Suprapubic skin (tissue), 4 donors: ENCODE measurements at regions not wholly inside any gene's neighbourhood (a gene's known extent, or its start where the extent isn't known, plus 50 kb on each side); places are given as distances from the start of the nearest gene placed in this dataset.

Experiments used
- DNase-seq, 2 donors: peaks; one replicate each; pipeline ENCODE4 v3.0.0-alpha.2; 2019; ENCODE audit warnings: low spot score in 2 of 2
- H3K27ac ChIP-seq: fragments of 200-600 bp; sonication (generic); one replicate; pipeline ENCODE4 v1.5.1; 2019
- H3K27me3 ChIP-seq: fragments of 200-600 bp; sonication (generic); one replicate; pipeline ENCODE4 v1.5.1; 2019
- H3K36me3 ChIP-seq: fragments of 200-600 bp; sonication (generic); one replicate; pipeline ENCODE4 v1.5.1; 2019
- H3K4me1 ChIP-seq: fragments of 200-600 bp; sonication (generic); one replicate; pipeline ENCODE4 v1.5.1; 2019
- H3K4me3 ChIP-seq: fragments of 200-600 bp; sonication (generic); one replicate; pipeline ENCODE4 v1.5.1; 2019; ENCODE audit warnings: mild to moderate bottlenecking
- H3K9me3 ChIP-seq: fragments of 200-600 bp; sonication (generic); one replicate; pipeline ENCODE4 v1.5.1; 2019
- EP300 ChIP-seq: sonication (generic); formaldehyde crosslinking; IDR thresholded peaks from one replicate; pipeline ENCODE4 v1.6.1; 2017; ENCODE audit warnings: antibody characterized with exemption
- POLR2A ChIP-seq, 2 donors: fragments of 450-650 bp; IDR thresholded peaks; one replicate each; pipeline ENCODE4 v1.6.1; 2017; ENCODE audit warnings: antibody characterized with exemption in 2 of 2, mild to moderate bottlenecking in 2 of 2, moderate library complexity in 2 of 2
- POLR2AphosphoS5 ChIP-seq, 3 donors: sonication (generic); formaldehyde crosslinking; IDR thresholded peaks; one replicate each; pipeline ENCODE4 v1.6.1; 2017; ENCODE audit warnings: antibody characterized with exemption in 3 of 3
- WGBS: methylation state at CpG from one replicate; pipeline ENCODE4 v1.1.5; 2018; 5-methylcytosine and 5-hydroxymethylcytosine counted together
- TF ChIP-seq, protein P1 (sequence below), 2 donors: fragments of 200-600 bp in 1 of 2; fragments of 450-650 bp in 1 of 2; sonication (generic) in 1 of 2; IDR thresholded peaks; one replicate each; pipeline ENCODE4 v1.5.1; 2016 to 2019; ENCODE audit warnings: antibody characterized with exemption in 2 of 2, mild to moderate bottlenecking in 1 of 2, moderate library complexity in 1 of 2

DNA sequence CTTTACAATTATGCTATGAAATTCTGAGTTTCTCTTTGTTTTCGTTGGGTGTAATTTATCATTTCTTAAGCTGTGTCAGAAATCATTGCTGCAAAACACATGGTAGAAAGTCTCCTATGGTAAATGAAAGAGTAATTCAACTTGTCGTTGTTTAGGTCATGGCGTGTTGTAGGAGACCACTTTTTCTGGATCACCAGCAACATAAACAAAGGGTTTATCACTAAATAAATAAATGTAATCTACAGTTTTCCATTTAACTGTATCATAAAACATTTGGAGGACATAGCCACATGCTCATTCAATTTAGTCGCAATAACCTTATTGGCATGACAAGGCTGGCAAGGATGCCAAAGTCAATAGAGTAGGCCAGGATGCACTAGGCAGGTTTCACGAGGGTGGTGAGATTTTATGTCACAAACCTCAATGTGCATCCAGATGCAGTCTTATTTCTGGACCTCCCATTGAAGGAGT is 154.4 kb upstream of the ERCC6L2 start:
- H3K27me3 ChIP-seq: peaks cover 4% of the 10 kb centered on the region
- no peak for TF ChIP-seq POLR2AphosphoS5 (IDR thresholded peaks at IDR 0.05)
- TF ChIP-seq EP300: no peak
- TF ChIP-seq POLR2A (IDR thresholded peaks at IDR 0.05): no peak
- TF ChIP-seq, protein P1, sequence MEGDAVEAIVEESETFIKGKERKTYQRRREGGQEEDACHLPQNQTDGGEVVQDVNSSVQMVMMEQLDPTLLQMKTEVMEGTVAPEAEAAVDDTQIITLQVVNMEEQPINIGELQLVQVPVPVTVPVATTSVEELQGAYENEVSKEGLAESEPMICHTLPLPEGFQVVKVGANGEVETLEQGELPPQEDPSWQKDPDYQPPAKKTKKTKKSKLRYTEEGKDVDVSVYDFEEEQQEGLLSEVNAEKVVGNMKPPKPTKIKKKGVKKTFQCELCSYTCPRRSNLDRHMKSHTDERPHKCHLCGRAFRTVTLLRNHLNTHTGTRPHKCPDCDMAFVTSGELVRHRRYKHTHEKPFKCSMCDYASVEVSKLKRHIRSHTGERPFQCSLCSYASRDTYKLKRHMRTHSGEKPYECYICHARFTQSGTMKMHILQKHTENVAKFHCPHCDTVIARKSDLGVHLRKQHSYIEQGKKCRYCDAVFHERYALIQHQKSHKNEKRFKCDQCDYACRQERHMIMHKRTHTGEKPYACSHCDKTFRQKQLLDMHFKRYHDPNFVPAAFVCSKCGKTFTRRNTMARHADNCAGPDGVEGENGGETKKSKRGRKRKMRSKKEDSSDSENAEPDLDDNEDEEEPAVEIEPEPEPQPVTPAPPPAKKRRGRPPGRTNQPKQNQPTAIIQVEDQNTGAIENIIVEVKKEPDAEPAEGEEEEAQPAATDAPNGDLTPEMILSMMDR (IDR thresholded peaks at IDR 0.05): no peak
- WGBS: 75% methylated on average over 5 of the region's 5 CpGs
- no peaks in the 10 kb centered on the region for H3K9me3 ChIP-seq
- no peak for DNase-seq
- H3K27ac ChIP-seq: no peak overlapping the region
- H3K36me3 ChIP-seq: no peaks in the 10 kb centered on the region
- H3K4me3 ChIP-seq: no peak overlapping the region
- H3K4me1 ChIP-seq: no peaks in the 10 kb centered on the region

DNA sequence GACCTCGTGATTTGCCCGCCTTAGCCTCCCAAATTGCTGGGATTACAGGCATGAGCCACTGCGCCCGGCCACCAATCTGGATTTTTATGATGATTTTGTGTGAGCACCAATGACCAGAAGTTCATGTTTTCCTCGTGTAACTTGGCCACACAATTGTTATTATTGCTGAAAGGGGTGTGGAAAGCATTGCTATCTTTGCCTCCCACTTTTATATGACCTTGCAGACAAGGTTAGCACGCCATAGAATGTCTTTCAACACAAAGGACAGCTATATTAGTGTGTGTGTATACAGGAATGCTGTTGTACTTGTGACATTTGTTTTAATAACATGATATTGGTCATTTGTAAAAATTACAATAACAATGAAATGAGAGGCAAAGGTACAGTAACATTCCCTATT is 155.0 kb upstream of the ERCC6L2 start:
- no peaks in the 10 kb centered on the region for H3K9me3 ChIP-seq
- H3K4me1 ChIP-seq: no peaks in the 10 kb centered on the region
- WGBS: 85% methylated on average over 6 of the region's 6 CpGs
- peaks cover 4% of the 10 kb centered on the region for H3K27me3 ChIP-seq
- H3K4me3 ChIP-seq: no peak overlapping the region
- H3K36me3 ChIP-seq: no peaks in the 10 kb centered on the region
- no peak for DNase-seq
- TF ChIP-seq POLR2AphosphoS5 (IDR thresholded peaks at IDR 0.05) (no peak), POLR2A (IDR thresholded peaks at IDR 0.05) (no peak), EP300 (no peak)
- TF ChIP-seq, protein P1 (IDR thresholded peaks at IDR 0.05): no peak
- H3K27ac ChIP-seq: no peak overlapping the region

DNA sequence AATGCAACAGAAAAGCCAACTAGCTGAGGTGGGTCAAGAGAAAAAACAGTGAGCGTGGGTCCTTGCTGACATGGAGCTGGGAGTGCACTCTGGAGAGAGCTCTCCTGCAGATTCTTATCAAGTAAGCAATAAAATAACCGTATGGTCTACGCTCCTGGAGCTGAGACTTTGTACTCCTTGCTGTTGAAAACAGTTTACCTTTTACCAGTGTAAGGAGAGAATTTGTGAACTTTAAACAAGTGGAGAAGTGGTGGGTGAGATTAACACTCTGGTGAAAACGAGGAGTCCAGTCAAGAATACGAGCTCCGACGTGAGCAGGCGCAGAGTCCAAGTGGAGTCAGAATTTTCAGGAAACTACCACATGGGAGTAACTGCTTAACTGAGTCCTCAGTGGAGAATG is 156.1 kb upstream of the ERCC6L2 start:
- DNase-seq: no peak
- no peaks in the 10 kb centered on the region for H3K9me3 ChIP-seq
- H3K27me3 ChIP-seq: no peaks in the 10 kb centered on the region
- 90% methylated on average over 8 of the region's 8 CpGs for WGBS
- H3K36me3 ChIP-seq: no peaks in the 10 kb centered on the region
- no peak overlapping the region for H3K4me3 ChIP-seq
- TF ChIP-seq EP300: no peak
- H3K27ac ChIP-seq: no peak overlapping the region
- H3K4me1 ChIP-seq: no peaks in the 10 kb centered on the region

DNA sequence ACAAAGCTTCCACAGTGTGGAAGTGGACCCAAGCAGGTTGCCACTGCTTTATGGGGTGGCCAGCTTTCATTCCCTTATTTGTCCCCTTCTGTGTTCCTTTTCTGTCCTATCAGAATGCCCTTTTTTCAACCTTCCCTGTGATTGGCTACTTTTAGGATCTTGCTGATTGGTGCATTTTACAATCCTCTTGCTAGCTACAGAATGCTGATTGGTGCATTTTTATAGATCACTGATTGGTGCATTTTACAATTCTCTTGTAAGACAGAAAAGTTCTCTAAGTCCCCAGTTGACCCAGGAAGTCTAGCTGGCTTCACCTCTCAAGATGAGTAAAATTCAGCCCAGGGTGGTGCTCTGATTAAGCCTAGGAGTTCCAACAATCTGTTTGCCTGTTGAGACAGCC is 157.2 kb upstream of the ERCC6L2 start:
- TF ChIP-seq POLR2AphosphoS5 (IDR thresholded peaks at IDR 0.05) (no peak), POLR2A (IDR thresholded peaks at IDR 0.05) (no peak), EP300 (no peak)
- TF ChIP-seq, protein P1 (IDR thresholded peaks at IDR 0.05): no peak
- DNase-seq: no peak
- no peaks in the 10 kb centered on the region for H3K9me3 ChIP-seq

DNA sequence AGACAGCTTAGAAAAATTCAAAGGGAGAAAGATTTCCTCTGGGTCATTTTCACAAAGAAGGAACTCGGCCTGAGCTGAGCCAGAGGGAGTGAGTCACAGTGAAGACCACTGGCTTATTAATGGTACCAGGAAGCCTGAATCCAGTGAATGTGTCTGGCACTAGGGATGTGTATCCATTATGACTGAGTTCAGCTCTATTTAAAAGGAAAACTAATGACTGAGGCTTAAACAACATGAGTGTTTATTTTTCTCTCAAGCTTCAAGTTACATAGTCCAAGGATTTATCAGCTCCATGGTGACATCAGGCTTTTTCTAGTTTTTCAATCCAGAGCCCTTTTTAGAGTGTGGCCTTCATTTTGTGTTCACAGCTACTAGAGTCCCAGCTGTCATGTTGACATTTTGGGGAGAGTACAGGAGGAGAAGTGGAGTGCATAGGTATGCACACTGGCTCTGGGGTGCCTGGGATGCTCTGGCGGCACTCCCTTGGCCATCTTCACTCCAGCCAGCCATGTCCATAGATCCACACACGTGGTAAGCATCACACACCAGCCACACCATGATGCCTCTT is 159.5 kb upstream of the ERCC6L2 start:
- Histone ChIP-seq H3K4me1 (no peaks in the 10 kb centered on the region), H3K27ac (no peak overlapping the region), H3K36me3 (no peaks in the 10 kb centered on the region), H3K4me3 (no peak overlapping the region), H3K9me3 (no peaks in the 10 kb centered on the region), H3K27me3 (peaks cover 4% of the 10 kb centered on the region)
- DNase-seq: no peak
- no peak for TF ChIP-seq EP300
- TF ChIP-seq, protein P1 (IDR thresholded peaks at IDR 0.05): no peak
- TF ChIP-seq POLR2A (IDR thresholded peaks at IDR 0.05): no peak
- no peak for TF ChIP-seq POLR2AphosphoS5 (IDR thresholded peaks at IDR 0.05)
- 60% methylated on average over 3 of the region's 3 CpGs for WGBS

More for the DNA sequence above, 157.2 kb upstream of the ERCC6L2 start:
- H3K36me3 ChIP-seq: no peaks in the 10 kb centered on the region
- H3K27me3 ChIP-seq: peaks cover 4% of the 10 kb centered on the region
- H3K4me1 ChIP-seq: no peaks in the 10 kb centered on the region
- H3K4me3 ChIP-seq: no peak overlapping the region
- no peak overlapping the region for H3K27ac ChIP-seq

DNA sequence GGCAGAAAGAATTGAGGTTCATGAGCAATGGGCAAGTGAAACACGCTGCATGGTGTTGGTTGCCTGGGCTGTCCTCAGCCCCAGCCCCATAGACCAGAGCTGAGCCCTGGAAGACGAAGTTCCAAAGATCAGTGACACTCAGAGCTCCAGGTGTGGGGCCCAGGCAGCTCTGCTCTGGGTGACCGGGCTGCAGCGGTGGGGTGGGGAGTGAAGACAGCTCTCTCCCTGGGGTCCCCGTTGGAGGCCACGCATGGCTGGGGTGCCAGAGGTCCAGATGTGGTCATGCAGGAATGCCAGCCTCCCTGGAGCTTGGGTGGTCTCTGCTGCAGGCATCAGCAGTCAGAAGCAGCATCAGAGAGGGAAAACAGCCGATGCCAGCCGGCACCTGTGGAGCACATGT is 165.0 kb upstream of the ERCC6L2 start:
- Histone ChIP-seq H3K4me3 (no peak overlapping the region), H3K36me3 (no peaks in the 10 kb centered on the region), H3K27ac (no peak overlapping the region), H3K9me3 (no peaks in the 10 kb centered on the region), H3K27me3 (peaks cover 4% of the 10 kb centered on the region), H3K4me1 (no peaks in the 10 kb centered on the region)
- WGBS: 87% methylated on average over 5 of the region's 8 CpGs
- TF ChIP-seq, protein P1 (IDR thresholded peaks at IDR 0.05): no peak
- TF ChIP-seq EP300 (no peak), POLR2AphosphoS5 (IDR thresholded peaks at IDR 0.05) (no peak), POLR2A (IDR thresholded peaks at IDR 0.05) (no peak)
- DNase-seq: no peak
